ENCODE measurements at regions not wholly inside any gene's neighbourhood (a gene's known extent, or its start where the extent isn't known, plus 50 kb on each side); places are given as distances from the start of the nearest gene placed in this dataset.

- peaks cover 0 to 16% of the 10 kb centered on the region in 2 experiments; a peak in 2 of 4 replicates for H3K4me1 ChIP-seq (ENCODE audit: control insufficient read depth in 1 of 2, insufficient read depth in 2 of 2, low read depth in 1 of 2, low read length in 1 of 2)
- H3K79me2 ChIP-seq (ENCODE audit: insufficient read depth), result no peaks in the 10 kb centered on the region
- H3K4me2 ChIP-seq, result no peak overlapping the region
- CTCF ChIA-PET, result no interaction called here
- no peak for TF ChIP-seq USF2 (IDR thresholded peaks at IDR 0.05; ENCODE audit: borderline replicate concordance, low read depth, low read length)
- TF ChIP-seq FOXM1 (IDR thresholded peaks at IDR 0.05; ENCODE audit: low read depth), result no peak
- no peak for TF ChIP-seq MEF2A (IDR thresholded peaks at IDR 0.05; ENCODE audit: borderline replicate concordance, low read depth)
- POLR2A ChIA-PET, result no interaction called here
- H3F3A ChIP-seq (replicated peaks; ENCODE audit: insufficient read depth), result no peaks in the 10 kb centered on the region
- no peak overlapping the region for H3K9ac ChIP-seq
- no peak overlapping the region for H2AFZ ChIP-seq (ENCODE audit: low read depth)
- no peaks in the 10 kb centered on the region for H4K20me1 ChIP-seq (ENCODE audit: insufficient read depth)
- DNase-seq, result no peak
- 81% methylated on average over 4 of the region's 4 CpGs for WGBS (ENCODE audit: low lambda C conversion rate)
- H3K9me2 ChIP-seq, result no peaks in the 10 kb centered on the region
- no peak overlapping the region for H3K4me3 ChIP-seq (ENCODE audit: low read depth in 2 of 2, low read length in 1 of 2)
- H3K27me3 ChIP-seq (ENCODE audit: insufficient read depth), result no peaks in the 10 kb centered on the region
- no peak overlapping the region for H3K27ac ChIP-seq (ENCODE audit: low read depth in 2 of 2, low read length in 1 of 2)
- H3K9me3 ChIP-seq, result no peaks in the 10 kb centered on the region
- H3K36me3 ChIP-seq (replicated peaks in 1 of 2; ENCODE audit: control insufficient read depth in 1 of 2, insufficient read depth in 2 of 2, low read length in 1 of 2), result no peaks in the 10 kb centered on the region
Measured at GRCh38 chr11:109073032-109073822, 348.8 kb upstream of the C11orf87 start.

- DNase-seq, result no peak
- ChIA-PET POLR2A (no interaction called here), CTCF (interaction anchor here (1.0 to 1.5 kb wide), 4 partner anchors 11 to 45 kb away, joined by 3 to 7 read pairs (median 4); no protein-coding TSS in a partner anchor)
- Histone ChIP-seq H3F3A (replicated peaks; ENCODE audit: insufficient read depth) (no peaks in the 10 kb centered on the region), H3K9me2 (no peaks in the 10 kb centered on the region), H3K4me1 (ENCODE audit: control insufficient read depth in 1 of 2, insufficient read depth in 2 of 2, low read depth in 1 of 2, low read length in 1 of 2) (peaks cover 0 to 16% of the 10 kb centered on the region in 2 experiments; a peak in 2 of 4 replicates), H4K20me1 (ENCODE audit: insufficient read depth) (no peaks in the 10 kb centered on the region), H3K4me3 (ENCODE audit: low read depth in 2 of 2, low read length in 1 of 2) (no peak overlapping the region), H3K9me3 (no peaks in the 10 kb centered on the region), H3K36me3 (replicated peaks in 1 of 2; ENCODE audit: control insufficient read depth in 1 of 2, insufficient read depth in 2 of 2, low read length in 1 of 2) (no peaks in the 10 kb centered on the region), H3K27ac (ENCODE audit: low read depth in 2 of 2, low read length in 1 of 2) (0 out of 4 replicates have a peak overlapping the region, but pooled peaks of 1 of the 2 experiments have one; percentile 3), H3K79me2 (ENCODE audit: insufficient read depth) (no peaks in the 10 kb centered on the region), H3K9ac (no peak overlapping the region), H2AFZ (ENCODE audit: low read depth) (no peak overlapping the region), H3K4me2 (no peak overlapping the region), H3K27me3 (ENCODE audit: insufficient read depth) (no peaks in the 10 kb centered on the region)
- 90% methylated on average over 2 of the region's 2 CpGs for WGBS (ENCODE audit: low lambda C conversion rate)
- TF ChIP-seq GATA2 (CRISPR knock-in tag; IDR thresholded peaks at IDR 0.05) (no peak), PBX3 (IDR thresholded peaks at IDR 0.05) (no peak)
Measured at GRCh38 chr11:109075976-109076375, 346.0 kb upstream of the C11orf87 start.

DNA sequence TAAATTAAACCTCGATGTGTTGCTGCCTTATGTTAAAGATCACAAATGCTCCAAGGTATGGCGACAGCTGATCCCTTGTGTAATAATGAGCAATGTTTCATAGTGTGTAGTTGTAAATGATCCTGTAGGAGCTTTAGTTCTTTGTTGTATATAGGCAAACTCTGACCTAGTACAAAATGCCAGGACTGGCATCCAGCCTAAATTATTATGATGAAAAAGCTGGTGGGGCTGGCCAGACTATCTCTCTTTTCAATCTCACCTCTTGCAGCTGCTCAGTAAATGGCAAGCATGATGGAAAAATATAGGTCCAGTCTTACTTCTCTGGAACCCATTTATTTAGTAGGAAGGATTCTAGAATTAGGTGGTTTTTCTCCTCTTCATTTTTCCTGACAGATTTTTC is 345.1 kb upstream of the C11orf87 start:
- Histone ChIP-seq H3K4me1 (ENCODE audit: control insufficient read depth in 1 of 2, insufficient read depth in 2 of 2, low read depth in 1 of 2, low read length in 1 of 2) (peaks cover 0 to 16% of the 10 kb centered on the region in 2 experiments; a peak in 2 of 4 replicates), H3K9me3 (no peaks in the 10 kb centered on the region), H3K9ac (no peak overlapping the region), H3K27me3 (ENCODE audit: insufficient read depth) (no peaks in the 10 kb centered on the region), H3F3A (replicated peaks; ENCODE audit: insufficient read depth) (no peaks in the 10 kb centered on the region), H4K20me1 (ENCODE audit: insufficient read depth) (no peaks in the 10 kb centered on the region), H3K9me2 (no peaks in the 10 kb centered on the region), H2AFZ (ENCODE audit: low read depth) (no peak overlapping the region), H3K4me2 (no peak overlapping the region), H3K4me3 (ENCODE audit: low read depth in 2 of 2, low read length in 1 of 2) (no peak overlapping the region), H3K36me3 (replicated peaks in 1 of 2; ENCODE audit: control insufficient read depth in 1 of 2, insufficient read depth in 2 of 2, low read length in 1 of 2) (no peaks in the 10 kb centered on the region), H3K79me2 (ENCODE audit: insufficient read depth) (no peaks in the 10 kb centered on the region), H3K27ac (ENCODE audit: low read depth in 2 of 2, low read length in 1 of 2) (peak overlapping the region in 1 of 2 experiments; percentile 69; a peak in 2 of 4 replicates)
- ChIA-PET POLR2A (no interaction called here), CTCF (interaction anchor here (0.8 to 1.2 kb wide), 3 partner anchors 11 to 379 kb away, joined by 3 to 7 read pairs (median 3); no protein-coding TSS in a partner anchor)
- TF ChIP-seq NFIC (IDR thresholded peaks at IDR 0.05; ENCODE audit: borderline replicate concordance) (peak; percentile 51; the same call in 1 of the 2 replicates), JUND (IDR thresholded peaks at IDR 0.05) (no peak), RCOR1 (IDR thresholded peaks at IDR 0.05; ENCODE audit: low read length) (no peak), GATA2 (CRISPR knock-in tag; IDR thresholded peaks at IDR 0.05) (peak; percentile 66), TCF12 (IDR thresholded peaks at IDR 0.05) (peak; percentile 53), USF2 (IDR thresholded peaks at IDR 0.05; ENCODE audit: borderline replicate concordance, low read depth, low read length) (no peak), RXRA (IDR thresholded peaks at IDR 0.05; ENCODE audit: borderline replicate concordance, low read depth) (0 out of 2 replicates have a peak, but pooled peaks have one; percentile 15)
- WGBS (ENCODE audit: low lambda C conversion rate), result 54% methylated on average over 2 of the region's 2 CpGs
- DNase-seq, result peak; percentile 32

Data from SK-N-SH (cell line).